SU-DHL-6 (cell line): ENCODE measurements at regions not wholly inside any gene's neighbourhood (a gene's known extent, or its start where the extent isn't known, plus 50 kb on each side); places are given as distances from the start of the nearest gene placed in this dataset.

ENCODE experiments used
- CTCF ChIP-seq: fragments of 200-600 bp; sonication (generic); IDR thresholded peaks from one replicate; pipeline ENCODE4 v1.5.1; 2017; ENCODE audit warnings: antibody characterized with exemption, mild to moderate bottlenecking, low read length, moderate library complexity; ENCODE audit not compliant: insufficient read depth, poor library complexity, severe bottlenecking
- EZH2phosphoT487 ChIP-seq: fragments of 200-600 bp; sonication (generic), shearing (Covaris generic); conservative IDR thresholded peaks from 2 replicates; pipeline ENCODE4 v1.6.1; 2018; ENCODE audit warnings: mild to moderate bottlenecking, antibody characterized with exemption, low read length, moderate library complexity, mixed read lengths

DNA sequence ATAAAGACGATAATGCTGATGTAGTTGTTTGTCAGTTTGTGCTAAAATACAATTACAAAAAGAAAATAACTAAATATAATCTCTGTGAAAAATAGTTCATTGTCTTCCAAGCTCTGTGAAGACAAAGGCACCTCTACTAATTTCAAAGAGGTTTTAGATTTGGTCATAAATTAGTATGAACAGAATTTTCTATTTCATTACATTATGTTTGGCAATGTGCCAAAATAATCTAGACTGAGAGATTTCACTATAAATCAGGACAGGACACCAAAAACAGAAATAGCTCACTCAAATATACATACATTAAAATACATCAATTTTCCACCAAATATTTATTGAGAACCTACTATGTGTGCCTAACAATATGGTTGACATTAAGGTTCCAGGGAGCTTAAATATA, 264.9 kb upstream of the CCDC54 start:
- TF ChIP-seq CTCF: no peak
- TF ChIP-seq EZH2phosphoT487: no peak
